ENCODE measurements at regions not wholly inside any gene's neighbourhood (a gene's known extent, or its start where the extent isn't known, plus 50 kb on each side); places are given as distances from the start of the nearest gene placed in this dataset.

- TF ChIP-seq CTCF (conservative IDR thresholded peaks at IDR 0.05), result peak; percentile 54
- Mint-ChIP-seq H3K36me3 (ENCODE audit: low read depth) (no peaks in the 10 kb centered on the region), H3K27ac (no peak overlapping the region), H3K4me1 (peaks cover 6% of the 10 kb centered on the region), H3K27me3 (ENCODE audit: insufficient read depth) (no peaks in the 10 kb centered on the region), H3K4me3 (no peak overlapping the region), H3K9me3 (no peaks in the 10 kb centered on the region)
- Histone ChIP-seq H3K27me3 (ENCODE audit: control insufficient read depth, insufficient read depth, low read length, poor library complexity, severe bottlenecking) (no peaks in the 10 kb centered on the region), H3K27ac (ENCODE audit: low read depth, low read length) (no peak overlapping the region), H3K4me3 (ENCODE audit: low read length) (no peak overlapping the region), H3K9ac (ENCODE audit: extremely low read depth, low read length, poor library complexity, severe bottlenecking) (no peak overlapping the region), H3K9me3 (ENCODE audit: control insufficient read depth, low read length) (no peaks in the 10 kb centered on the region), H3K36me3 (ENCODE audit: control insufficient read depth, insufficient read depth, low read length) (no peaks in the 10 kb centered on the region), H3K4me1 (ENCODE audit: control insufficient read depth, insufficient read depth, low read length) (no peaks in the 10 kb centered on the region)
- DNase-seq, result no peak
These were observed 156.1 kb upstream of the ANKRD28 start for GRCh38 chr3:15953841-15954240.

GRCh38 chr3:15955968-15956367 is 158.2 kb upstream of the ANKRD28 start:
- Mint-ChIP-seq H3K27ac (peak overlapping the region; percentile 12), H3K9me3 (no peaks in the 10 kb centered on the region), H3K36me3 (ENCODE audit: low read depth) (no peaks in the 10 kb centered on the region), H3K27me3 (ENCODE audit: insufficient read depth) (no peaks in the 10 kb centered on the region), H3K4me3 (no peak overlapping the region), H3K4me1 (peaks cover 6% of the 10 kb centered on the region)
- 94 to 100% methylated on average over 1 of the region's 1 CpG for WGBS, 2 experiments (ENCODE audit: insufficient coverage in 1 of 2, insufficient read length in 1 of 2)
- H3K9me3 ChIP-seq (ENCODE audit: control insufficient read depth, low read length), result no peaks in the 10 kb centered on the region
- no peak overlapping the region for H3K4me3 ChIP-seq (ENCODE audit: low read length)
- H3K9ac ChIP-seq (ENCODE audit: extremely low read depth, low read length, poor library complexity, severe bottlenecking), result no peak overlapping the region
- no peaks in the 10 kb centered on the region for H3K27me3 ChIP-seq (ENCODE audit: control insufficient read depth, insufficient read depth, low read length, poor library complexity, severe bottlenecking)
- no peak for DNase-seq
- H3K36me3 ChIP-seq (ENCODE audit: control insufficient read depth, insufficient read depth, low read length), result no peaks in the 10 kb centered on the region
- TF ChIP-seq CTCF (conservative IDR thresholded peaks at IDR 0.05), result no peak
- no peaks in the 10 kb centered on the region for H3K4me1 ChIP-seq (ENCODE audit: control insufficient read depth, insufficient read depth, low read length)
- no peak overlapping the region for H3K27ac ChIP-seq (ENCODE audit: low read depth, low read length)

- no peaks in the 10 kb centered on the region for H3K9me3 ChIP-seq (ENCODE audit: control insufficient read depth, low read length)
- H3K27me3 Mint-ChIP-seq (ENCODE audit: insufficient read depth), result no peaks in the 10 kb centered on the region
- H3K27ac Mint-ChIP-seq, result no peak overlapping the region
- DNase-seq, result no peak
- H3K9ac ChIP-seq (ENCODE audit: extremely low read depth, low read length, poor library complexity, severe bottlenecking), result no peak overlapping the region
- WGBS, 2 experiments (ENCODE audit: insufficient coverage in 1 of 2, insufficient read length in 1 of 2), result 93 to 95% methylated on average over 3 of the region's 3 CpGs
- H3K27ac ChIP-seq (ENCODE audit: low read depth, low read length), result no peak overlapping the region
- no peaks in the 10 kb centered on the region for H3K4me1 ChIP-seq (ENCODE audit: control insufficient read depth, insufficient read depth, low read length)
- no peak for TF ChIP-seq CTCF (conservative IDR thresholded peaks at IDR 0.05)
- no peaks in the 10 kb centered on the region for H3K36me3 ChIP-seq (ENCODE audit: control insufficient read depth, insufficient read depth, low read length)
- no peaks in the 10 kb centered on the region for H3K9me3 Mint-ChIP-seq
- no peak overlapping the region for H3K4me3 Mint-ChIP-seq
- peaks cover 6% of the 10 kb centered on the region for H3K4me1 Mint-ChIP-seq
- no peaks in the 10 kb centered on the region for H3K36me3 Mint-ChIP-seq (ENCODE audit: low read depth)
- H3K27me3 ChIP-seq (ENCODE audit: control insufficient read depth, insufficient read depth, low read length, poor library complexity, severe bottlenecking), result no peaks in the 10 kb centered on the region
- H3K4me3 ChIP-seq (ENCODE audit: low read length), result no peak overlapping the region
These were observed 161.1 kb upstream of the ANKRD28 start for GRCh38 chr3:15958692-15959433.

All from endodermal cell (in vitro differentiated cells).